Calu3 (cell line): ENCODE measurements at regions not wholly inside any gene's neighbourhood (a gene's known extent, or its start where the extent isn't known, plus 50 kb on each side); places are given as distances from the start of the nearest gene placed in this dataset.

Source experiments
- BruUV-seq: library from RNA; stranded (reverse); fragments of 400-500 nt; replicated peaks from 2 replicates; lab custom pipeline; 2021; lab: Mats Ljungman, UMichigan
- CTCF ChIA-PET: fragments of 300-600 bp; sonication (Branson Sonifier 250); formaldehyde crosslinking; loops from one replicate; lab custom pipeline; 2022; ENCODE audit warnings: antibody characterized with exemption; lab: Charles Lee
- DNase-seq: peaks from one replicate; pipeline ENCODE4 v3.0.0; 2022
- H3K27ac Mint-ChIP-seq: one replicate; pipeline ENCODE4 v1.8.0; 2022; ENCODE audit warnings: mixed read lengths; ENCODE audit not compliant: unreplicated experiment
- H3K27me3 Mint-ChIP-seq: one replicate; pipeline ENCODE4 v1.8.0; 2022; ENCODE audit warnings: mixed read lengths; ENCODE audit not compliant: unreplicated experiment
- H3K36me3 Mint-ChIP-seq: one replicate; pipeline ENCODE4 v1.8.0; 2022; ENCODE audit warnings: mild to moderate bottlenecking, moderate library complexity, mixed read lengths; ENCODE audit not compliant: insufficient read depth, unreplicated experiment
- H3K4me1 Mint-ChIP-seq: one replicate; pipeline ENCODE4 v1.8.0; 2022; ENCODE audit warnings: mild to moderate bottlenecking, low read depth, mixed read lengths; ENCODE audit not compliant: unreplicated experiment
- H3K4me3 Mint-ChIP-seq: one replicate; pipeline ENCODE4 v1.8.0; 2022; ENCODE audit warnings: mild to moderate bottlenecking, low read depth, moderate library complexity, mixed read lengths; ENCODE audit not compliant: unreplicated experiment
- H3K9me3 Mint-ChIP-seq: one replicate; pipeline ENCODE4 v1.8.0; 2022; ENCODE audit warnings: low read depth, mixed read lengths; ENCODE audit not compliant: unreplicated experiment
- CTCF ChIP-seq: fragments of 200-600 bp; IDR thresholded peaks from one replicate; pipeline ENCODE4 v1.8.0; 2022; ENCODE audit warnings: antibody characterized with exemption; ENCODE audit not compliant: unreplicated experiment
- intact Hi-C: fragments of 100-400 bp; cut with micrococcal nuclease; formaldehyde crosslinking; loops from one replicate; pipeline ENCODE4 v1.10.0; 2022; ENCODE audit not compliant: unreplicated experiment

- TF ChIP-seq CTCF: no peak
- DNase-seq: no peak
- no peak overlapping the region for H3K4me3 Mint-ChIP-seq
- CTCF ChIA-PET: no interaction called here
- peaks cover 8% of the 10 kb centered on the region for H3K9me3 Mint-ChIP-seq
- no peaks in the 10 kb centered on the region for H3K4me1 Mint-ChIP-seq
- peaks cover 12% of the 10 kb centered on the region for H3K27me3 Mint-ChIP-seq
- no peaks in the 10 kb centered on the region for H3K36me3 Mint-ChIP-seq
- intact Hi-C loops: no loop called here
- no peak overlapping the region for H3K27ac Mint-ChIP-seq
- BruUV-seq: no TSS peak
Observed at GRCh38 chr3:53948174-53948573, 56.5 kb upstream of the SELENOK start.

GRCh38 chr3:53944028-53944427 lies 52.4 kb upstream of the SELENOK start:
- no peak for TF ChIP-seq CTCF
- H3K27ac Mint-ChIP-seq: no peak overlapping the region
- H3K4me1 Mint-ChIP-seq: no peaks in the 10 kb centered on the region
- no peak for DNase-seq
- intact Hi-C loops: no loop called here
- no peak overlapping the region for H3K4me3 Mint-ChIP-seq
- BruUV-seq: no TSS peak
- H3K36me3 Mint-ChIP-seq: no peaks in the 10 kb centered on the region
- CTCF ChIA-PET: no interaction called here
- peaks cover 8% of the 10 kb centered on the region for H3K9me3 Mint-ChIP-seq
- peaks cover 43% of the 10 kb centered on the region for H3K27me3 Mint-ChIP-seq

- DNase-seq: no peak
- no TSS peak for BruUV-seq
- Mint-ChIP-seq H3K27ac (no peak overlapping the region), H3K9me3 (peaks cover 8% of the 10 kb centered on the region), H3K27me3 (peaks cover 63% of the 10 kb centered on the region), H3K4me1 (no peaks in the 10 kb centered on the region), H3K4me3 (no peak overlapping the region), H3K36me3 (no peaks in the 10 kb centered on the region)
- intact Hi-C loops: no loop called here
- no peak for TF ChIP-seq CTCF
- CTCF ChIA-PET: no interaction called here
Observed at GRCh38 chr3:53941950-53942349, 50.3 kb upstream of the SELENOK start.
